NCI-H1930 (cell line): ENCODE measurements at regions not wholly inside any gene's neighbourhood (a gene's known extent, or its start where the extent isn't known, plus 50 kb on each side); places are given as distances from the start of the nearest gene placed in this dataset.
"Not testable (repeated sequence)": the region's sequence is repeated elsewhere in the genome, so short reads cannot be mapped to it uniquely, and the experiment has no call there.

Source experiments
- DNase-seq, 2 experiments: peaks; one replicate each; lab custom pipeline; 2025; lab: John Stamatoyannopoulos, UW

DNA sequence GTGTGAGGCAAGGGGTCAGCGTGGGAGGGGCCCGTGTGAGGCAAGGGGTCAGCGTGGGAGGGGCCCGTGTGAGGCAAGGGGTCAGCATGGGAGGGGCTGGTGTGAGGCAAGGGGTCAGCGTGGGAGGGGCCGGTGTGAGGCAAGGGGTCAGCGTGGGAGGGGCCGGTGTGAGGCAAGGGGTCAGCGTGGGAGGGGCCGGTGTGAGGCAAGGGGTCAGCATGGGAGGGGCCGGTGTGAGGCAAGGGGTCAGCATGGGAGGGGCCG, 119.2 kb downstream of the SEPTIN14 start:
- DNase-seq, result not testable (repeated sequence)

DNA sequence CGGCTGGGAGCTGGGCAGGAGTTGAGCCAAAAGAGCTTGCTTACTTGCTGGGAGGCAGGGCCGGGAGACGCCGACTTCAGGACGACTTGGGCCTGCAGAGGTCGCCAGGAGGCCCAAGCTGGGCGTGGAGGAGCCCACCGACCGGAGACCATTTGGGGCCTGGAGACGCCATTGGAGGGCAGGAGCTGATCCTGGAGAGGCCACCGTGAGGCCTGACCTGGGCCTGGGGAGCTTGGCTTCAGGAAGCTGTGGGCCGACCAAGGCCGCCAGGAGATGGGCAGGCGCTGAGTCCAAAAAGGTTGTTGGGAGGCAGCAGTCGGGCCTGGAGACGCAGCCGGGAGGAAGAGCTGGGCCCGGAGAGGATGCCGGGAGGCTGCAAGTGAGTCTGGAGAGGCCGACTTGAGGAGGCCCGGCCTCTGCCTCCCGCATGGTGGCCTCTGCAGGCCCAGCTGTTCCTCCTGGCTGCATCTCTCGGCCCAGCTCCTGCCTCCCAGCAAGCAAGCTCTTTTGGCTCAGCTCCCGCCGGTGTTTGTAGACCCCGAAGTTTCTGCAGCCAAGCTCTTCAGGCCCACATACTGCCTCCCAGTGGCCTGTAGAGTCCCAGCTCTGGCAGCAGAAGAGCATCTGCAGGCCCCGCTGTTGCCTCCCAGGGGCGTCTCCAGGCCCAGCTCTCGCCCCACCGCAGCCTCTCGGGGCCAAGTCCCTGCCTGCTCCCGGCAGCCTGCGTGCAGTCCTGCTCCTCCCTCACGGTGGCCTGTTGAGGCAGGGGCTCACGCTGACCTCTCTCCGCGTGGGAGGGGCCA, 119.7 kb downstream of the SEPTIN14 start:
- DNase-seq, result not testable (repeated sequence)

DNA sequence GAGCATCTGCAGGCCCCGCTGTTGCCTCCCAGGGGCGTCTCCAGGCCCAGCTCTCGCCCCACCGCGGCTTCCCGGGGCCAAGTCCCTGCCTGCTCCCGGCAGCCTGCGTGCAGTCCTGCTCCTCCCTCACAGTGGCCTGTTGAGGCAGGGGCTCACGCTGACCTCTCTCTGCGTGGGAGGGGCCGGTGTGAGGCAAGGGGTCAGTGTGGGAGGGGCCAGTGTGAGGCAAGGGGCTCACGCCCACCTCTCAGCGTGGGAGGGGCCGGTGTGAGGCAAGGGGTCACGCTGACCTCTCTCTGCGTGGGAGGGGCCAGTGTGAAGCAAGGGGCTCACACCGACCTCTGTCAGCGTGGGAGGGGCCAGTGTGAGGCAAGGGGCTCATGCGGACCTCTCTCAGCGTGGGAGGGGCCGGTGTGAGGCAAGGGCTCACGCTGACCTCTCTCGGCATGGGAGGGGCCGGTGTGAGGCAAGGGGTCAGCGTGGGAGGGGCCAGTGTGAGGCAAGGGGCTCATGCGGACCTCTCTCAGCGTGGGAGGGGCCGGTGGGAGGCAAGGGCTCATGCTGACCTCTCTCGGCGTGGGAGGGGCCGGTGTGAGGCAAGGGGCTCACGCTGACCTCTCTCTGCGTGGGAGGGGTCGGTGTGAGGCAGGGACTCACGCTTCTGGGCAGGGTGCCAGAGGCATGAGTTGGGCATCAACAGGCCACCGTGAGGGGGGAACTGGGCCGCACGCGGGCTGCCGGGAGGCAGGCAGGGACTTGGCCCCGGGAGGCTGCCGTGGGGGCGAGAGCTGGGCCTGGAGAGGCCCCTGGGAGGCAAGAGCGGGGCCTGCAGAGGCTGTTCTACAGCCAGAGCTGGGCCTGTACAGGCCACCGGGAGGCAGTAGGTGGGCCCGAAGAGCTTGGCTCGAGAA, 120.6 kb downstream of the SEPTIN14 start:
- DNase-seq, result not testable (repeated sequence)

DNA sequence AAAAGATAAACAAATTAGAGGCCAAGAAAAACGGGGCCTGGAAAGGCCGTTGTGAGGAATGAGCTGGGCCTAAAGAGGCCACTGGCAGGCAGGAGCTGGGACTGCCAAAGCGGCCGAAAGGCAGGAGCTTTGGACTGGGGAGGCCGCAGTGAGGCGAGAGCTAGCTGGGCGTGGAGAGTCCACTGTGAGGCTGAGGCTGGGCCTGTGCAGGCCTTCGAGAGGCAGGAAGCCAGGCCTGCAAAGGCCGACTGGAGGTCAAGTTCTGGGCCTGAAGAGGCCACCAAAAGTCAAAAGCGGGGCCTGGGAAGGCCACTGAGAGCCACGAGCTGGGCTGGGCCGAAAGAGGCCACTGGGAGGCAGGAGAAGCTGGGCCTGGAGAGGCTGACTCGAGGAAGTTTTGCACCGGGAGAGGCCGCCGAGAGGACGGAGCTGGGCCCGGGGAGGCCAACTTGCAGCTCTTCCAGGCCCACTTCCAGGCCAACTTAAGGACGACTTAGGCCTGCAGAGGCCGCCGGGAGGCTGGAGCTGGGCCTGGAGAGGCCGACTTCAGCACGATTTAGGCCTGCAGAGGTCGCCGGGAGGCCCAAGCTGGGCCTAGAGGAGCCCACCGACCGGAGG, 121.8 kb downstream of the SEPTIN14 start:
- not testable (repeated sequence) for DNase-seq

DNA sequence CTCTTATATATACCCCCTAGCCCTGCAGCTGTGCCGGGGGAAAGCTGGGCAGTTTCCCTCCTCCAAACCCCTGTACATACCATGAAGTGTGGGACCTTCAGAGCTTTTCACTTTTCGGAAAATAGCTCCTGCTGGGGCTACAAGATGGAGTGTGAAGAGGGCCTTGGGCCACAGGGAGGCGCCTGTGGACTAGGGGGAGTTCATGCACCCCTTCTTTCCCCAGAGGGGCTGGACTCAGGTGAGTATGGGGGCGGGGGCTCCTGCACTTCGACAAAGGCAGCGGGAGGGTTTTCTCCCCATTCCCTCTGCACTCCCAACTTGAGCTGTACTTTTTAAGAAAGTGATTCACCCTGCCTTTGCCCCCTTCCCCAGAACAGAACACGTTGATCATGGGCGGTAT, 122.5 kb downstream of the SEPTIN14 start:
- DNase-seq, result not testable (repeated sequence)

DNA sequence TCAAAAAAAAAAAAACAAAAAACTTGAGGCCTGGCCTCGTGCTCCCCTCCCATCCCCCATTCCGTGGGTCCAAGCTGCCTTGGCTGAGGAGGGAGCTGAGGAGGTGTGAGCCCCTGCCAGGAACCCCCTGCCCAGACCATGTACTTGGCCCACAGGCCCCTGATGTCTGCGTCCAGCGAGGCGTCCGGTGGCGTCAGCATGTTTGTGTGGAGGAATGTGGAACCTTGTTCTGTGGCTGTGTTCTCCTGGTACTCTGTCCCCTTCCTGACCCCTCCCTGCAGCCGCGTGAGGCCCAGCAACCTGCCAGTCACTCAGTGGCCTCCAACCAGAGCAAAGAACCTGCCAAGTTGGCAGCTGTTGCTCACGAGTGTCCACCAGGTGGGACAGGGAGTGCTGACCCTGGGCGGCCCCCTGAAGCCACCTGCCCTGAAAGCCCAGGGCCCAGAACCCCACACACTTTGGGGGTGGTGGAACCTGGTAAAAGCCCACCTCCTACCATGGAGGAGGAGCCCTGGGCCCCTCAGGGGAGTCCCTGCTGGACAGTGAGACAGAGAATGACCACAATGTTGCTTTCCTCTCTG, 125.8 kb downstream of the SEPTIN14 start:
- DNase-seq, result not testable (repeated sequence)

DNA sequence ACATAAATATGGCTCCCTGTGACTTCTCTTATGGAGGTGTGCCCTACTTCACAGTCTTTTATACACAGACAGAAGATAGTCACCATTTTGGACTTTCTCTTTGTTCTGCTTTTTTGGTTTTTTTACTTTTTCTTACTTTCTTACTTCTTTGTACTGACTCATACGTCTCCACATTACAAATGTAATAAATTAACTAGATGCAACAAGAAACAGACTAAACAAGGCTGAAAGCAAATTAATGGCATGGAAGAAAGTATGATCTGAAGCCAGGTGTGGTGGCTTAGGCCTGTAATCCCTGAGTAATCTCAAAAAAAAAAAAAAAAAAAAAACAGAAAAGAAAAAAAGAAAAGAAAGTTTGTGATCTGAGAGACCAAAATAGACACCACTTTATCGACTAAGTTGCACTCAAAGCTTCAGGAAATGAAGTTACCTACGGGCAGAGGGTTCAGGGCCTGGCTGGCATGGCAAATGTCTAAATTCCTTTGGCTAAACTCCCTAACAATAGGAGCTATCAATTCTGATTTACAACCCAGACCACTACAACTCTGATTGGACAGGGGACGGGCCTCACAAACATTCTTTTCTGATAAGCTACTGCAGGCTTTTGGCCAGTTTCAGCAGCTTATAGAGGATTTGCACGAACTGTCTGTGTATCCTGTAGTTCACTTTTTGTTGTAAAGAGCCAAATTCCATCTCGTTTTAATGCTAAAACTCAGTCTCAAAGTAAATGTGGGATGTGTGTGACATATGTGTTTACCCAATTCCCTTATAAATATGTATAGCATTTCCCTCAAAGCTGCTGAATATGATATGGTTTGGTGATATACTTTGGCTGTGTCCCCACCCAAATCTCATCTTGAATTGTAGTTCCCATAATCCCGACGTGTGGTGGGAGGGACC, 129.1 kb downstream of the SEPTIN14 start:
- DNase-seq, result no peak

DNA sequence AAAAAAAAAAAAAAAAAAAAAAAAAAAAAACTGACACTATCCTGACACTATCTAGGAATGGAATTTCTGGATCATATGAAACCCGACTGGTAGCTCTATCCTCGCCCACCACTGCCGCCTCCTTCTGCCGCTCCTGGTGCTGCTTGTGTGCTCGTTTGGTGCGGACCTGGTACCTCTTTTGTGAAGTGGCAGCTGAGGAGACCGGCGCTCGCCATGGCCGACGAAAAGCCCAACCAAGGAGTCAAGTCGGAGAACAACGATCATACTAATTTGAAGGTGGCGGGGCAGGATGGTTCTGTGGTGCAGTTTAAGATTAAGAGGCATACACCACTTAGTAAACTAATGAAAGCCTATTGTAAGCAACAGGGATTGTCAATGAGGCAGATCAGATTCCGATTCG, 130.6 kb downstream of the SEPTIN14 start:
- no peak for DNase-seq

DNA sequence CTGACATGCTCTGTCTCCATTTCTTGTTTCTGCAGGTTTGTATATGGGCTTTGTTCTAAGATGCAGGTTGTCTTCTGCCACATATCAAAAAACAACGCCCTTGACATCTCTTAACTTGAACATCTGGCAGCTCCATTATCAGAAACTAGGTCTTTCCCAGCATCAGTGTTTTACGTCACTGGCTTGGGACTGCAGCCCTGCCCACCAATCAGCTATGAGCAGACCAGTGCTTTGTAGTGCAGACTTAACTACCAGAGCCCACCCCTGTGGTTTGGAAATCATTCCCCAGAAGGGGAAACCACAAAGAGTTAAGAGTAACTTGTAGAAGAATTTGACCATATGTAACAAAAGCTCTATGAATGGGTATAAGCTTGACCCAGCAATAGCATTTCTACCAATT, 132.4 kb downstream of the SEPTIN14 start:
- DNase-seq, result no peak

DNA sequence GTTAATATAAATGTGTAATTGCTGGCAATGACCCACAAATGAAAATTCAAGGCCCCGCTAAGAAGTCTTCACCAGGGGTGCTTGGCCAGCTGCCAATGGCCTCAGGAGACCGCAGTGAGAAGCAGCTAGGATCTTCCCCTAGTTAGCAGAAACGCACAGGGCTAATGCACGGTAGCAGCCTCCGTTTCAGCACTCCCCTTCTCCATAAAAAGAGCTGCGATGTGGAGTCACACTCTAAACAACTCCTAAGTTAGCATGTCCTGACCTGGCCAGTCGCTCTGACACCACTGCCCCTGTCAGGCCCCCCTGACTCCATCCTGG, 139.0 kb downstream of the SEPTIN14 start:
- DNase-seq, result no peak

DNA sequence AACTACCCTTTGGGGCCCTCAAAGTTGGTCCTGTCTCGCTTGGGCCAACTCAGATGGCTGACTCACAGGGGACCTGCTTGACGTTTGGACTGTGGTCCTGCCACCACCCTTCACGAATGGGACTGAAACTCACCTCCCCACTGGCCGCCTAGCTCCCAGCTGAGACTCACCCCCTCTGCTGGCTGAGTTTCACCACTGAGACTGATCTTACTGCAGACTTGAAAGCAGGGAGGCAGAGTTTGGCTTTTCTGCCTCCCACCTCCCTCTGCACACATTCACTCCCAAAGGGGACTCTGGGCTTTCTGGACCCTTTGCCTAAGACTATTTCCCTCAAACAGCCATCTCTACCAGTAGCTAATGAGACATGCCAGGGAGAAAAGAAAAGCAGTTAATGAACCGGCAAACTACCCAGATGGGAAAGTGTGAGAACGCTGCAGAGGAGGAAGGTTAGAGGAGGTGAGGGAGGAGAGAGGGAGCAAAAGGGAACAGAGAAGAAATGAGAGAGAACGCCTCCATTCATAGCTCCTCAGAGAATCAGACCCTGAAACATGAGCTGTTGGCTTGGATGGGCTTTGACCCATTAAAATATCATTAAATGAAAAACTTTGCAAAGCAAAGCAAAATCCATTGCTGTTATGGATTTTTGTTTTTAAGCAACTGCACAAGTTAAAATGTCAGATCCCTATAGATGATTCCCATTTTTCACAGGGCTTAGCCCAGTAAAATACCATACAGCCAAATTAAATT, 139.5 kb downstream of the SEPTIN14 start:
- DNase-seq, result not testable (repeated sequence)

DNA sequence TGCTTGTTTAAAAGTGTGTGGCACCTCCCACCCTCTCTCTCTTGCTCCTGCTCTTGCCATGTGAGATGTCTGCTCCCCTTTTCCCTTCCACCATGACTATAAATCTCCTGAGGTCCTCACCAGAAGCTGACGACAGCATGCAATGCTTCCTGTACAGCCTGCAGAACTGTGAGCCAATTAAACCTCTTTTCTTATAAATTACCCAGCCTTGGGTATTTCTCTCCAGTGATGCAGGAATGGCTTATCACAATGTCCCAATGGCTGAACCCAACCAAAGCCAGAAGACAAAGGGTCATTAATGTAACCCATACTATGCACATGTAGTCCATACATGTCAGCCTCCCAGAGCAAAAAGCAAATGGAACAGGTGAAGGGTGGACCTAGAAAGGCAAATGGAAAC, 141.5 kb downstream of the SEPTIN14 start:
- not testable (repeated sequence) for DNase-seq

DNA sequence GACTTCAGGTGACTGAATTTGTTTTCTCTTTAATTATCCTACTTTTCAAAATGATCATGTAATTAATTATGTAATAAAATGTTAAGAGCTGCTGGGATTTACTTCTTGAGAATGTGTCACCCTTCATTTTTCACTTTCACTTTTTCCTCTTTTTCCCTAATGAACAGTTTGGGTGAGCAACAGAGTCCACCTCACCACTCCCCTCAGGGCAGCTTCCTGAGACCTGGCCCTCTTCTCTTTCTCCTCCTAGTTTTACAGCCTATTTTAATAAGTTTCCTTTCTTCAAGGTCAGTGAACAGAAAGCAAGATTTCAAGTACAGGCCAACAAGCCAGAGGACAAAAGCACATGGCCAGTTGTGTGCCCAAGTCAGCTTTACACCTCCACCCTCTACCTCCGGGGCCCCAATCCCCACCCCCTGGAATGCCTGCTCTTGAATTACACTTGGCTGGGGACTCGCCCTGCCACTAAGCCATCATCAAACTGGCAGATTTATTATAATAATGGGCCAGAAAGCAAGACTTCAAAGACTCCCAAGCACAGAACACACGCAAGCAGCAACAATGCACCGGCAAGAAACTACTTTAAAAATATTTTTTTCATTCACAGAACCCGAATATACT, 143.1 kb upstream of the VOPP1 start:
- DNase-seq, result not testable (repeated sequence)

DNA sequence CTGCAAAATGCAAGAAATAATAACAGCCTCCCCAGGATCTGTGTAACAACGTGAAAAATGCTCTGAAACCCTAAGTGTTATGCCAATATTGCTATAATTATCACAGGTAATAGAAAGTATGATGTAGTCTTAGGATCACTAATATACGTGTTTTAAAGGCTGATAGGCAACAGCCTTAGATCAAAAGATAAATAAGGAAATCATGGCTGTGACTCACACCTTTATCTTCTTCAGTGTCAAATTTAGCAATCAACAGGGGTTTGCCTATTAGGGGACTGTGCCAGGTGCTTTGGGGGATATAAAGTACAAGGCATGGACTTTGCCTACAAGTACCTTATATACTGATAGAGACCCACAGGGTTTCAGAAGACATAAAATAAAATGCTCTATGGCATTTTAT, 142.1 kb upstream of the VOPP1 start:
- DNase-seq, result not testable (repeated sequence)

DNA sequence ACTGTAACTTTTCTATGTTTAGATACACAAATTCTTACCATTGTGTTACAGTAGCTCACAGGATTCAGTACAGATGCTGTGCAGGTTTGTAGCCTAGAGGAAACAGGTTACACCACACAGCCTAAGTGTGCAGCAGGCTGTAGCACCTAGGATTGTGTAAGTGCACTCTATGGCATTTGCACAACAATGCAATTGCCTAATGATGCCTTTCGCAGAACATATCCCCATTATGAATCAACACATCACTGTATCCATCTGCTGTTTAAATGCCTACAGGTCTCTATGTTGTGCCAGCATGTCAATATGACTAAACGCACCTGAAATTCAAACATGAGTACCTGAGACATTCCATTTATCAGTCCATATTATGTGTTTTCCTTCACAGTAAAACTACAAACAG, 138.0 kb upstream of the VOPP1 start:
- DNase-seq, result not testable (repeated sequence)

DNA sequence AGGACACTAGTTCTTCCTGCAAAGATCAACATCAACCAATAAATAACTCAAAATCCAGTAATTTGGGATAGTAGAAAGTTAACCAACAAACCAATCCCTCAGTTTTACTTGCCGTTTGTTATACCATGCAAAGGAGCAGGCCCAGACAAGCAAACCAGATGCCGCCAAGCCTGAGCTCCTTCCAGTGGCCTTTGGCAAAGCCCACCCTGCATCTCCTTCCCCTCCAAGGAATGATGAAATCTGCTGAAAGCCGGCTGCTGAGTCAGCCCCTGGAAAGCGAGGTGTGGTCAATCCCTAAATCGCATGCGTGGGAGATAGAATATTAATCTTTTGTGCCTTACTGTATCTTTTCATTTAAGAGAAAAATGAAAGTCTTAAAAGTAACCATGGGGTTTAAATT, 135.7 kb upstream of the VOPP1 start:
- peak in 1 of 2 experiments; percentile 13 for DNase-seq

DNA sequence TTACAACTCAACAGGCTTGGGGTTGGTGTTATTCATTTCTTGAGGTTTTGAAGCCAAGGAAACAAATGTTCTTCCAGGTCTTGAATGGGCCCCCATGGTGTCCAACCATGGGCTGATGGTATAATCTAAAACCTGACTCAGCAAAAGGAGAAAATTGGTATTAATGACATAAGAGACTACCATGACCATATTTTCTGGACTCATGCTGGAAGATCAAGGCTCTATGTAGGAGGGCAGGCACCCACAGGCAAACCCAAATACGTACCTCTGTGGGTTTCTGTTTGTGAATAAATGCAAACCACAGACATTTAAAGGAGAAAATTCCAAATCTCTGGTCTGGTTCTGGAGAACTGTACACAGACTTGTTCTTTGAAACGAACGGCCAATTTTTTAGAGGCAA, 135.1 kb upstream of the VOPP1 start:
- DNase-seq, result not testable (repeated sequence)

DNA sequence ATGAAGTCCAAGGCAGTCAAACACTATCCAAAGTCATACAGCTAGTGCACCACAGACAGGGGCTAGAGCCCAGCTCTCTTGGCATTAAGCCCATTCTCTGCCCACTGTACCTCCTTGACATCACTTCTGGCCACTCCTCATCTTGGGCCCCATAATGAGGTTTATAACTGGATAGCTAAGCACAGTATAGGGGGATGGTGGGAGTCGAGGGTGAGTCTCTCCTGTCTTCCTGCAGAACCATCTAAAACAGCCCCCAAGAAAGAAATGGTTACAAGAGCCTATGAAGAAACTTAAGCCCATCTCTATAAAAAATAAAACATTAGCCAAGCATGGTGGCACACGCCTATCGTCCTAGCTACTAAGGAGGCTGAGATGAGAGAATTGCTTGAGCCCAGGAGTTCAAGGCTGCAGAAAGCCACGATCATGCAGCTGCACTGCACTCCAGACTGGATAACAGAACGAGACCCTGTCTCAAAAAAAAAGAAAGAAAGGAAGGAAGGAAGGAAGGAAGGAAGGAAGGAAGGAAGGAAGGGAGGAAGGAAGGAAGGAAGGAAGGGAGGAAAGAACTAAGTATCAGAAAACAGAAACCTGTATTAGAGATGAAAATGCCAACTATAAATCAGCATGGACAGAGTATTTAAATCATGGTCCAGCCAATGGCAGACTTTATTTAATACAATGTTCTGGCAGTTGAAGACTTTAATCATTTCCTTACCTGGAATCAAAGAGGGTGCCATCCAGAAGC, 134.3 kb upstream of the VOPP1 start:
- DNase-seq, result not testable (repeated sequence)

DNA sequence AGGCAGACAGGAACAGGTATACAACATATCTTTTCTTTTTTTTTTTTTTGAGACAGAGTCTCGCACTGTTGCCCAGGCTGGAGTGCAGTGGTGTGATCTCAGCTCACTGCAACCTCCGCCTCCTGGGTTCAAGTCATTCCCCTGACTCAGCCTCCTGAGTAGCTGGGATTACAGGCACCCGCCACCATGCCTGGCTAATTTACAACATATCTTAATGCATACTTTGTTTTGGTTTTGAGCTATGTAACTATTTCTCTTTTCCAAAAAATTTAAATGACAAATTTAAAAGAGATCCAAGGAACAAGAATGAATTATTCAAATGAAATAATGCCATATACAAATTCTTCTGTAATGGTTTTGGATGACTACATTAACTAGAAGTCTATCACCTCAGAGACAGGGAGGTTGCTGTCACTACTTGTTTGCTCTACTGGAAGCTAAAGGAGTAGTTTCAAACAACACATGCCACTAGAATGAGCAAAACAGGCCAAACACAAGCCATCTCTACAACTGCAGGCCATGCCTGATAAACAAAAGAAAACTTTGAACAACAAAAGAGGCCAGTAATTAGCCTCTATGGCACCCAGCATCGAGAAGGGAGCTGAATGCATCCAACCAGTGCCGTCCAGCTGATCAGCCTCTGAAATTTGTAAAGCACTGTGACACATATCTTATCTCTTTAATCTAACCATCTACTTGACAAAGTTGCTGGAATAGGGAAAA, 133.6 kb upstream of the VOPP1 start:
- not testable (repeated sequence) for DNase-seq
